IMR-90 (cell line): ENCODE measurements at regions not wholly inside any gene's neighbourhood (a gene's known extent, or its start where the extent isn't known, plus 50 kb on each side); places are given as distances from the start of the nearest gene placed in this dataset.

Source experiments
- BHLHE40 ChIP-seq: fragments of 150-350 bp; IDR thresholded peaks from 2 replicates; pipeline ENCODE4 v1.6.1; 2016; ENCODE audit warnings: mild to moderate bottlenecking, low read depth, low read length
- CTCF ChIP-seq: conservative IDR thresholded peaks from 2 replicates; pipeline ENCODE4 v1.5.1; 2012; ENCODE audit warnings: mild to moderate bottlenecking, low read depth, low read length, improper control_type of control experiment
- FOS ChIP-seq: fragments of 150-350 bp; IDR thresholded peaks from 2 replicates; pipeline ENCODE4 v1.6.1; 2016; ENCODE audit warnings: low read depth, low read length
- MAZ ChIP-seq: IDR thresholded peaks from 2 replicates; pipeline ENCODE4 v1.6.1; 2012; ENCODE audit warnings: low read depth, mild to moderate bottlenecking, low read length, improper control_type of control experiment, moderate library complexity, borderline replicate concordance
- MXI1 ChIP-seq: IDR thresholded peaks from 2 replicates; pipeline ENCODE4 v1.6.1; 2012; ENCODE audit warnings: low read depth, mild to moderate bottlenecking, low read length, moderate library complexity, borderline replicate concordance
- POLR2A ChIP-seq: IDR thresholded peaks from 2 replicates; pipeline ENCODE4 v1.6.1; 2012; ENCODE audit warnings: mild to moderate bottlenecking, low read depth, low read length
- RAD21 ChIP-seq: IDR thresholded peaks from 2 replicates; pipeline ENCODE4 v1.6.1; 2012; ENCODE audit warnings: low read length, improper control_type of control experiment
- RCOR1 ChIP-seq: IDR thresholded peaks from 2 replicates; pipeline ENCODE4 v1.6.1; 2012; ENCODE audit warnings: mild to moderate bottlenecking, low read length, improper control_type of control experiment; ENCODE audit not compliant: insufficient replicate concordance
- RFX5 ChIP-seq: IDR thresholded peaks from 2 replicates; pipeline ENCODE4 v1.8.0; 2012; ENCODE audit warnings: low read depth, mild to moderate bottlenecking, low read length, moderate library complexity
- SMC3 ChIP-seq: fragments of 150-350 bp; IDR thresholded peaks from 2 replicates; pipeline ENCODE4 v1.6.1; 2016; ENCODE audit warnings: low read depth, mild to moderate bottlenecking, antibody characterized with exemption, low read length, moderate library complexity
- USF2 ChIP-seq: fragments of 150-350 bp; IDR thresholded peaks from 2 replicates; pipeline ENCODE4 v1.6.1; 2017; ENCODE audit warnings: mild to moderate bottlenecking, antibody characterized with exemption, low read length, low read depth
- TF ChIP-seq, protein P1 (sequence below): fragments of 150-350 bp; IDR thresholded peaks from 2 replicates; pipeline ENCODE4 v1.6.1; 2016; ENCODE audit warnings: low read depth, mild to moderate bottlenecking, low read length, moderate library complexity, borderline replicate concordance

- no peak for TF ChIP-seq MXI1
- TF ChIP-seq CTCF: no peak
- no peak for TF ChIP-seq USF2
- TF ChIP-seq POLR2A: no peak
- no peak for TF ChIP-seq RAD21
- TF ChIP-seq MAZ: no peak
- TF ChIP-seq BHLHE40: no peak
- TF ChIP-seq RCOR1: no peak
- no peak for TF ChIP-seq FOS
- no peak for TF ChIP-seq SMC3
- TF ChIP-seq, protein P1, sequence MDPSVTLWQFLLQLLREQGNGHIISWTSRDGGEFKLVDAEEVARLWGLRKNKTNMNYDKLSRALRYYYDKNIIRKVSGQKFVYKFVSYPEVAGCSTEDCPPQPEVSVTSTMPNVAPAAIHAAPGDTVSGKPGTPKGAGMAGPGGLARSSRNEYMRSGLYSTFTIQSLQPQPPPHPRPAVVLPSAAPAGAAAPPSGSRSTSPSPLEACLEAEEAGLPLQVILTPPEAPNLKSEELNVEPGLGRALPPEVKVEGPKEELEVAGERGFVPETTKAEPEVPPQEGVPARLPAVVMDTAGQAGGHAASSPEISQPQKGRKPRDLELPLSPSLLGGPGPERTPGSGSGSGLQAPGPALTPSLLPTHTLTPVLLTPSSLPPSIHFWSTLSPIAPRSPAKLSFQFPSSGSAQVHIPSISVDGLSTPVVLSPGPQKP: no peak
- no peak for TF ChIP-seq RFX5
Observed at GRCh38 chr15:54915380-54915779, 281.4 kb downstream of the RSL24D1 start.
